Heart right ventricle (tissue), 16 donors: ENCODE measurements at regions not wholly inside any gene's neighbourhood (a gene's known extent, or its start where the extent isn't known, plus 50 kb on each side); places are given as distances from the start of the nearest gene placed in this dataset.
A peak's percentile ranks its signal among the peaks of the same experiment; 100 is the strongest.

Source experiments
- ATAC-seq, 8 donors: fragments of 200-7000 bp; cut with Tn5 transposase; one replicate each; pipeline ENCODE4 v1.9.1; 2020; ENCODE audit warnings: mild to moderate bottlenecking in 8 of 8, moderate library complexity in 8 of 8, moderate number of reproducible peaks in 1 of 8
- DNase-seq, 2 donors: peaks; one replicate each; pipeline ENCODE4 v3.0.0-alpha.2; 2020
- H3K27ac ChIP-seq, 10 donors: fragments of 200-600 bp; sonication (generic) in 2 of 10; one replicate each; pipeline versions ENCODE4 v1.5.0 to v1.8.0; 2020 to 2022; ENCODE audit warnings: mild to moderate bottlenecking in 3 of 10
- H3K27me3 ChIP-seq, 7 donors: fragments of 200-600 bp; one replicate each; pipeline ENCODE4 v1.8.0; 2021 to 2022; ENCODE audit warnings: mild to moderate bottlenecking in 2 of 7
- H3K36me3 ChIP-seq, 9 donors: fragments of 200-600 bp; sonication (generic) in 1 of 9; one replicate each; pipeline versions ENCODE4 v1.5.0 to v1.8.0; 2020 to 2022; ENCODE audit warnings: mild to moderate bottlenecking in 2 of 9
- H3K4me1 ChIP-seq, 9 donors: fragments of 200-600 bp; sonication (generic) in 1 of 9; one replicate each; pipeline versions ENCODE4 v1.5.0 to v1.8.0; 2020 to 2022; ENCODE audit warnings: mild to moderate bottlenecking in 4 of 9
- H3K4me3 ChIP-seq, 10 donors: fragments of 200-600 bp; sonication (generic) in 2 of 10; one replicate each; pipeline versions ENCODE4 v1.5.0 to v1.8.0; 2020 to 2022; ENCODE audit warnings: mild to moderate bottlenecking in 7 of 10, moderate library complexity in 2 of 10
- H3K9me3 ChIP-seq, 11 donors: fragments of 200-600 bp in 10 of 11; sonication (generic) in 2 of 11; one replicate each; pipeline versions ENCODE4 v1.5.0 to v1.8.0; 2013 to 2022; ENCODE audit warnings: mild to moderate bottlenecking in 2 of 11, control low read depth in 1 of 11, moderate library complexity in 1 of 11
- CTCF ChIP-seq, 9 donors: fragments of 200-600 bp; sonication (generic) in 2 of 9; IDR thresholded peaks; one replicate each; pipeline versions ENCODE4 v1.5.0 to v1.8.0; 2021 to 2022; ENCODE audit warnings: antibody characterized with exemption in 9 of 9, mild to moderate bottlenecking in 5 of 9, moderate library complexity in 1 of 9
- WGBS, 2 donors: extraction: QIAGEN DNeasy Blood & Tissue Kit; methylation state at CpG; one replicate each; pipeline ENCODE4 v1.1.7; 2013; ENCODE audit warnings: inconsistent platforms in 1 of 2; 5-methylcytosine and 5-hydroxymethylcytosine counted together
- intact Hi-C, 10 donors: fragments of 100-400 bp; cut with DNase I; formaldehyde crosslinking; loops; one replicate each; pipeline versions ENCODE4 v1.11.1 to v1.14.2; 2022
- donor health status: Arrhythmogenic right ventricular cardiomyopathy.
- donor health status: ischemic (EF 13 %, LVEDD 7.1; RV severe dilation, severe dysfunction).
- donor health status: healthy with polysubstance abuse.
- donor health status: DM: no; HTN: yes; CAD: no.
- donor health status: DM: no; HTN: no; CAD: no.
- donor health status: ischemic (EF 25% LVEDD 6.9; RV normal size, moderate dysfunction).
- donor health status: ischemic (EF 25% LVEDD 5.7; RV mildly dilated, moderate dysfunction).
- donor health status: healthy.
- donor health status: DM: yes; HTN: yes; CAD: no.
- donor health status: Ischemic cardiomyopathy.
- donor health status: ischemic (EF 35%, LVEDD 5.7; RV mildly dilated, moderate dysfunction).
- donor health status: nonischemic (EF 11% LVEDD 7.7; RV severe dilation, severe dysfunction).
- donor health status: DM: yes; HTN: yes; CAD: no.
- donor health status: PGD.
- donor health status: ischemic (EF 29% LVEDD 5.4; RV normal size, mild dysfunction).
- donor health status: nonischemic (EF 23%, LVEDD 6.1; RV moderate dilation, normal function).

- no peak for TF ChIP-seq CTCF (IDR thresholded peaks at IDR 0.05)
- 85 to 91% methylated on average over 4 of the region's 4 CpGs for WGBS, 2 donors
Measured at GRCh38 chr15:29467091-29467490, 197.5 kb upstream of the NSMCE3 start.

GRCh38 chr15:29466292-29466691 is 196.7 kb upstream of the NSMCE3 start:
- DNase-seq: no peak
- TF ChIP-seq CTCF (IDR thresholded peaks at IDR 0.05): no peak
- no peak for ATAC-seq
- H3K4me3 ChIP-seq: no peak overlapping the region
- H3K9me3 ChIP-seq: no peaks in the 10 kb centered on the region
- intact Hi-C loops: no loop called here
- H3K36me3 ChIP-seq: no peaks in the 10 kb centered on the region
- no peaks in the 10 kb centered on the region for H3K27me3 ChIP-seq
- no peak overlapping the region for H3K27ac ChIP-seq
- WGBS, 2 donors: 81 to 90% methylated on average over 4 of the region's 4 CpGs
- H3K4me1 ChIP-seq: peaks cover 0 to 12% (median 6%) of the 10 kb centered on the region in 9 donors

More at GRCh38 chr15:29467091-29467490, 197.5 kb upstream of the NSMCE3 start:
- Histone ChIP-seq H3K9me3 (no peaks in the 10 kb centered on the region), H3K36me3 (no peaks in the 10 kb centered on the region), H3K27ac (no peak overlapping the region), H3K27me3 (no peaks in the 10 kb centered on the region), H3K4me1 (peaks cover 0 to 12% (median 6%) of the 10 kb centered on the region in 9 donors), H3K4me3 (no peak overlapping the region)
- ATAC-seq: no peak
- intact Hi-C loops: no loop called here
- no peak for DNase-seq

- Histone ChIP-seq H3K27me3 (no peaks in the 10 kb centered on the region), H3K9me3 (no peaks in the 10 kb centered on the region), H3K36me3 (no peaks in the 10 kb centered on the region), H3K4me3 (no peak overlapping the region), H3K4me1 (peaks cover 0 to 12% (median 6%) of the 10 kb centered on the region in 9 donors), H3K27ac (no peak overlapping the region)
- no peak for ATAC-seq
- no peak for DNase-seq
- no peak for TF ChIP-seq CTCF (IDR thresholded peaks at IDR 0.05)
- intact Hi-C loops: no loop called here
- 81 to 86% methylated on average over 6 of the region's 6 CpGs for WGBS, 2 donors
Measured at GRCh38 chr15:29465816-29466215, 196.2 kb upstream of the NSMCE3 start.

- Histone ChIP-seq H3K36me3 (no peaks in the 10 kb centered on the region), H3K4me1 (peaks cover 0 to 12% (median 6%) of the 10 kb centered on the region in 9 donors), H3K9me3 (no peaks in the 10 kb centered on the region), H3K4me3 (no peak overlapping the region), H3K27me3 (no peaks in the 10 kb centered on the region), H3K27ac (no peak overlapping the region)
- intact Hi-C loops: no loop called here
- 28 to 29% methylated on average over 3 of the region's 3 CpGs for WGBS, 2 donors
- ATAC-seq: peak; percentile 34 to 86 (median 78)
- no peak for TF ChIP-seq CTCF (IDR thresholded peaks at IDR 0.05)
- DNase-seq: peak in 1 of 2 donors; percentile 24
Measured at GRCh38 chr15:29465196-29465595, 195.6 kb upstream of the NSMCE3 start.
